SK-N-SH (cell line): ENCODE measurements at regions not wholly inside any gene's neighbourhood (a gene's known extent, or its start where the extent isn't known, plus 50 kb on each side); places are given as distances from the start of the nearest gene placed in this dataset.

Source experiments
- CHD2 ChIP-seq: fragments of 150-350 bp; IDR thresholded peaks from 2 replicates; pipeline ENCODE4 v1.6.1; 2018; ENCODE audit warnings: low read length; ENCODE audit not compliant: partially characterized antibody
- CTCF ChIP-seq: fragments of 200-600 bp; sonication (generic); IDR thresholded peaks from 2 replicates; pipeline ENCODE4 v1.6.1; 2017; ENCODE audit warnings: antibody characterized with exemption, mild to moderate bottlenecking, moderate library complexity
- EP300 ChIP-seq, 2 experiments: IDR thresholded peaks; 2 replicates each; pipeline versions ENCODE4 v1.4.0 to v1.6.1; 2012; ENCODE audit warnings: borderline replicate concordance in 1 of 2, low read depth in 1 of 2, low read length in 1 of 2
- EZH2phosphoT487 ChIP-seq: fragments of 200-600 bp; sonication (generic); IDR thresholded peaks from 2 replicates; pipeline ENCODE4 v1.6.1; 2017; ENCODE audit warnings: low read depth, mixed run types, mild to moderate bottlenecking, antibody characterized with exemption, moderate library complexity, borderline replicate concordance
- JUND ChIP-seq: IDR thresholded peaks from 2 replicates; pipeline ENCODE4 v1.4.0; 2012
- POLR2AphosphoS5 ChIP-seq: IDR thresholded peaks from 2 replicates; pipeline ENCODE4 v1.6.1; 2012; ENCODE audit warnings: low read depth, low read length
- RAD21 ChIP-seq: IDR thresholded peaks from 2 replicates; pipeline ENCODE4 v1.6.1; 2012; ENCODE audit warnings: mild to moderate bottlenecking, low read length
- REST ChIP-seq: IDR thresholded peaks from 2 replicates; pipeline ENCODE4 v1.6.1; 2012; ENCODE audit warnings: mild to moderate bottlenecking, low read depth, low read length, moderate library complexity
- RFX5 ChIP-seq: IDR thresholded peaks from 2 replicates; pipeline ENCODE4 v1.6.1; 2012; ENCODE audit warnings: mild to moderate bottlenecking, improper control_type of control experiment, low read length
- TAF1 ChIP-seq: IDR thresholded peaks from 2 replicates; pipeline ENCODE4 v1.6.1; 2012; ENCODE audit warnings: low read depth, mild to moderate bottlenecking, low read length, moderate library complexity, borderline replicate concordance

GRCh38 chr18:39296293-39296888 is 1730.8 kb upstream of the CELF4 start:
- TF ChIP-seq REST (no peak), EZH2phosphoT487 (no peak), TAF1 (no peak), CTCF (no peak), EP300 (IDR thresholded peaks at IDR 0.05; ENCODE audit: borderline replicate concordance in 1 of 2, low read depth in 1 of 2, low read length in 1 of 2) (no peak), POLR2AphosphoS5 (no peak), CHD2 (no peak), RAD21 (no peak), RFX5 (no peak), JUND (no peak)
